Heart left ventricle (tissue), 16 donors: ENCODE measurements at regions not wholly inside any gene's neighbourhood (a gene's known extent, or its start where the extent isn't known, plus 50 kb on each side); places are given as distances from the start of the nearest gene placed in this dataset.

ENCODE experiments used
- ATAC-seq, 4 donors: fragments of 200-7000 bp; cut with Tn5 transposase; one replicate each; pipeline ENCODE4 v1.9.1; 2020 to 2022; ENCODE audit warnings: moderate library complexity in 4 of 4, mild to moderate bottlenecking in 3 of 4, moderate number of reproducible peaks in 1 of 4
- DNase-seq, 5 donors: peaks; one replicate each; pipeline ENCODE4 v3.0.0-alpha.2; 2020
- H3K27ac ChIP-seq, 12 donors: fragments of 200-600 bp; sonication (generic) in 4 of 12; one replicate each; pipeline versions ENCODE4 v1.5.0 to v1.8.0; 2016 to 2022; ENCODE audit warnings: mild to moderate bottlenecking in 2 of 12
- H3K27me3 ChIP-seq, 9 donors: fragments of 200-600 bp; sonication (generic) in 2 of 9; one replicate each; pipeline versions ENCODE4 v1.5.1 to v1.8.0; 2016 to 2022; ENCODE audit warnings: mild to moderate bottlenecking in 3 of 9
- H3K36me3 ChIP-seq, 9 donors: fragments of 200-600 bp; sonication (generic) in 2 of 9; one replicate each; pipeline versions ENCODE4 v1.5.0 to v1.8.0; 2018 to 2022; ENCODE audit warnings: mild to moderate bottlenecking in 2 of 9
- H3K4me1 ChIP-seq, 12 donors: fragments of 200-600 bp; sonication (generic) in 4 of 12; one replicate each; pipeline versions ENCODE4 v1.5.0 to v1.8.0; 2016 to 2022; ENCODE audit warnings: mild to moderate bottlenecking in 3 of 12
- H3K4me3 ChIP-seq, 12 donors: fragments of 200-600 bp; sonication (generic) in 4 of 12; one replicate each; pipeline versions ENCODE4 v1.5.0 to v1.8.0; 2017 to 2022; ENCODE audit warnings: mild to moderate bottlenecking in 9 of 12, moderate library complexity in 4 of 12
- H3K9me3 ChIP-seq, 12 donors: fragments of 200-600 bp; sonication (generic) in 4 of 12; one replicate each; pipeline versions ENCODE4 v1.5.0 to v1.8.0; 2016 to 2022; ENCODE audit warnings: mild to moderate bottlenecking in 1 of 12
- CTCF ChIP-seq, 12 donors: fragments of 200-600 bp; sonication (generic) in 4 of 12; IDR thresholded peaks; one replicate each; pipeline versions ENCODE4 v1.5.0 to v1.8.0; 2018 to 2022; ENCODE audit warnings: antibody characterized with exemption in 12 of 12, mild to moderate bottlenecking in 5 of 12
- POLR2A ChIP-seq, 2 donors: fragments of 450-650 bp; IDR thresholded peaks; one replicate each; pipeline ENCODE4 v1.6.1; 2017; ENCODE audit warnings: antibody characterized with exemption in 2 of 2, mild to moderate bottlenecking in 2 of 2, moderate library complexity in 2 of 2
- WGBS, 4 donors: extraction: QIAGEN DNeasy Blood & Tissue Kit in 2 of 4; methylation state at CpG; one replicate each; pipeline versions ENCODE4 v1.1.5 to v1.1.7; 2013 to 2018; 5-methylcytosine and 5-hydroxymethylcytosine counted together
- intact Hi-C, 10 donors: fragments of 100-400 bp; cut with DNase I; formaldehyde crosslinking; loops; one replicate each; pipeline versions ENCODE4 v1.11.1 to v1.14.2; 2022
- donor health status: ischemic (EF 13 %, LVEDD 7.1; RV severe dilation, severe dysfunction).
- donor health status: healthy with polysubstance abuse.
- donor health status: DM: no; HTN: yes; CAD: no.
- donor health status: DM: no; HTN: no; CAD: no.
- donor health status: ischemic (EF 25% LVEDD 6.9; RV normal size, moderate dysfunction).
- donor health status: ischemic (EF 25% LVEDD 5.7; RV mildly dilated, moderate dysfunction).
- donor health status: healthy.
- donor health status: DM: yes; HTN: yes; CAD: no.
- donor health status: ischemic (EF 35%, LVEDD 5.7; RV mildly dilated, moderate dysfunction).
- donor health status: nonischemic (EF 11% LVEDD 7.7; RV severe dilation, severe dysfunction).
- donor health status: DM: yes; HTN: yes; CAD: no.
- donor health status: PGD.
- donor health status: ischemic (EF 29% LVEDD 5.4; RV normal size, mild dysfunction).
- donor health status: nonischemic (EF 23%, LVEDD 6.1; RV moderate dilation, normal function).

- WGBS, 4 donors, result 80 to 88% (median 83%) methylated on average over 7 of the region's 7 CpGs
- Histone ChIP-seq H3K4me1 (peaks cover 0 to 31% (median 0%) of the 10 kb centered on the region in 12 donors), H3K36me3 (no peaks in the 10 kb centered on the region), H3K27ac (no peak overlapping the region), H3K4me3 (no peak overlapping the region), H3K27me3 (no peaks in the 10 kb centered on the region), H3K9me3 (no peaks in the 10 kb centered on the region)
- no peak for DNase-seq
- TF ChIP-seq POLR2A (IDR thresholded peaks at IDR 0.05) (no peak), CTCF (IDR thresholded peaks at IDR 0.05) (no peak)
- intact Hi-C loops, result no loop called here
- ATAC-seq, result no peak
Measured at GRCh38 chr10:88122145-88122544, 258.7 kb downstream of the PTEN start.

- DNase-seq, result no peak
- no peak overlapping the region for H3K27ac ChIP-seq
- H3K9me3 ChIP-seq, result no peaks in the 10 kb centered on the region
- no peaks in the 10 kb centered on the region for H3K27me3 ChIP-seq
- peaks cover 0 to 31% (median 0%) of the 10 kb centered on the region in 12 donors for H3K4me1 ChIP-seq
- 86 to 92% (median 90%) methylated on average over 4 of the region's 4 CpGs for WGBS, 4 donors
- no peak for TF ChIP-seq POLR2A (IDR thresholded peaks at IDR 0.05)
- TF ChIP-seq CTCF (IDR thresholded peaks at IDR 0.05), result no peak
- no peak for ATAC-seq
- no peaks in the 10 kb centered on the region for H3K36me3 ChIP-seq
- no peak overlapping the region for H3K4me3 ChIP-seq
- intact Hi-C loops, result no loop called here
Measured at GRCh38 chr10:88122576-88122975, 259.2 kb downstream of the PTEN start.

GRCh38 chr10:88125766-88126165 is 262.3 kb downstream of the PTEN start:
- Histone ChIP-seq H3K27me3 (no peaks in the 10 kb centered on the region), H3K4me3 (no peak overlapping the region), H3K27ac (no peak overlapping the region), H3K9me3 (no peaks in the 10 kb centered on the region), H3K4me1 (peaks cover 0 to 12% (median 0%) of the 10 kb centered on the region in 12 donors), H3K36me3 (no peaks in the 10 kb centered on the region)
- no peak for DNase-seq
- TF ChIP-seq CTCF (IDR thresholded peaks at IDR 0.05) (no peak), POLR2A (IDR thresholded peaks at IDR 0.05) (no peak)
- intact Hi-C loops, result no loop called here
- 86 to 100% (median 99%) methylated on average over 1 of the region's 1 CpG for WGBS, 4 donors
- ATAC-seq, result no peak

- H3K27ac ChIP-seq, result no peak overlapping the region
- H3K4me3 ChIP-seq, result no peak overlapping the region
- no peak for ATAC-seq
- H3K9me3 ChIP-seq, result no peaks in the 10 kb centered on the region
- H3K27me3 ChIP-seq, result no peaks in the 10 kb centered on the region
- no peaks in the 10 kb centered on the region for H3K36me3 ChIP-seq
- DNase-seq, result no peak
- 85 to 93% (median 90%) methylated on average over 1 of the region's 1 CpG for WGBS, 4 donors
- peaks cover 0 to 8% (median 0%) of the 10 kb centered on the region in 12 donors for H3K4me1 ChIP-seq
- intact Hi-C loops, result no loop called here
- no peak for TF ChIP-seq CTCF (IDR thresholded peaks at IDR 0.05)
- TF ChIP-seq POLR2A (IDR thresholded peaks at IDR 0.05), result no peak
Measured at GRCh38 chr10:88126699-88127098, 263.3 kb downstream of the PTEN start.
